ENCODE measurements at regions not wholly inside any gene's neighbourhood (a gene's known extent, or its start where the extent isn't known, plus 50 kb on each side); places are given as distances from the start of the nearest gene placed in this dataset.

- DNase-seq (ENCODE audit: low read depth): no peak
Observed at GRCh38 chr3:118682921-118683320, 351.7 kb downstream of the IGSF11 start.

- DNase-seq (ENCODE audit: low read depth): no peak
Observed at GRCh38 chr3:118683636-118684035, 351.0 kb downstream of the IGSF11 start.

GRCh38 chr3:118688396-118688884, 346.2 kb downstream of the IGSF11 start:
- DNase-seq (ENCODE audit: low read depth): no peak

- DNase-seq (ENCODE audit: low read depth): no peak
Observed at GRCh38 chr3:118692416-118692815, 342.2 kb downstream of the IGSF11 start.

GRCh38 chr3:118705487-118706219, 329.0 kb downstream of the IGSF11 start:
- DNase-seq (ENCODE audit: low read depth): no peak

GRCh38 chr3:118707991-118708390, 326.7 kb downstream of the IGSF11 start:
- no peak for DNase-seq (ENCODE audit: low read depth)

GRCh38 chr3:118710532-118710931, 324.1 kb downstream of the IGSF11 start:
- no peak for DNase-seq (ENCODE audit: low read depth)

- no peak for DNase-seq (ENCODE audit: low read depth)
Observed at GRCh38 chr3:118713502-118714207, 321.0 kb downstream of the IGSF11 start.

GRCh38 chr3:118714800-118715199, 319.8 kb downstream of the IGSF11 start:
- DNase-seq (ENCODE audit: low read depth): no peak

- no peak for DNase-seq (ENCODE audit: low read depth)
Observed at GRCh38 chr3:118729546-118729945, 305.1 kb downstream of the IGSF11 start.

- no peak for DNase-seq (ENCODE audit: low read depth)
Observed at GRCh38 chr3:118734664-118735063, 300.0 kb downstream of the IGSF11 start.

- DNase-seq (ENCODE audit: low read depth): no peak
Observed at GRCh38 chr3:118736107-118736506, 298.5 kb downstream of the IGSF11 start.

GRCh38 chr3:118740722-118741290, 293.8 kb downstream of the IGSF11 start:
- DNase-seq (ENCODE audit: low read depth): no peak

GRCh38 chr3:118742760-118743159, 291.9 kb downstream of the IGSF11 start:
- no peak for DNase-seq (ENCODE audit: low read depth)

- DNase-seq (ENCODE audit: low read depth): no peak
Observed at GRCh38 chr3:118744186-118744585, 290.5 kb downstream of the IGSF11 start.

- no peak for DNase-seq (ENCODE audit: low read depth)
Observed at GRCh38 chr3:118754406-118755252, 280.0 kb downstream of the IGSF11 start.

- DNase-seq (ENCODE audit: low read depth): no peak
Observed at GRCh38 chr3:118755253-118755801, 279.3 kb downstream of the IGSF11 start.

- no peak for DNase-seq (ENCODE audit: low read depth)
Observed at GRCh38 chr3:118760585-118761290, 273.9 kb downstream of the IGSF11 start.

GRCh38 chr3:118761291-118761606, 273.4 kb downstream of the IGSF11 start:
- no peak for DNase-seq (ENCODE audit: low read depth)

GRCh38 chr3:118765636-118766305, 268.9 kb downstream of the IGSF11 start:
- DNase-seq (ENCODE audit: low read depth): no peak

GRCh38 chr3:118766306-118766669, 268.4 kb downstream of the IGSF11 start:
- no peak for DNase-seq (ENCODE audit: low read depth)
